NOMO-1 treated with dmso at 0.1 percent for 144 hours (cell line): ENCODE measurements at regions not wholly inside any gene's neighbourhood (a gene's known extent, or its start where the extent isn't known, plus 50 kb on each side); places are given as distances from the start of the nearest gene placed in this dataset.

Experiments used
- DNase-seq: peaks from one replicate; lab custom pipeline; 2025; ENCODE audit not compliant: unreplicated experiment; lab: John Stamatoyannopoulos, UW

DNA sequence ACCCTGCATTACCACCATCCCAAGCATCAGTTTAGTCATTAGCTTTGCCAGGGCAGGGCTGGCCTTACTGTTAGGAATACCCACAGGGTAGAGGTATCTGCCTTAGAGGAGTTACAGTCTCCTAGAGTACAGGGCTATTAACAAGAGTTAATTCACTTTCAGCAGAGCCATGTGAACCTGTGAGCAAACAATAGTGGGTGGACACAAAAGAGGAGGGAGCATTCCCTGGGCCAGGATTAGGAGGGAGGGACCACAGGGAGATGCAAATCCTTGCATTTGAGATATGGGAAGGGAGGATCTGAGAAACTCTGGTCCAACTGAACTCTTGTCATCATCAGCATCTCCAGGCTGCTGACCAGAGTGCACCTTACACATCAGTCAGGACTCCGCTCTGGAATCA lies 51.1 kb upstream of the IGSF21 start:
- no peak for DNase-seq

DNA sequence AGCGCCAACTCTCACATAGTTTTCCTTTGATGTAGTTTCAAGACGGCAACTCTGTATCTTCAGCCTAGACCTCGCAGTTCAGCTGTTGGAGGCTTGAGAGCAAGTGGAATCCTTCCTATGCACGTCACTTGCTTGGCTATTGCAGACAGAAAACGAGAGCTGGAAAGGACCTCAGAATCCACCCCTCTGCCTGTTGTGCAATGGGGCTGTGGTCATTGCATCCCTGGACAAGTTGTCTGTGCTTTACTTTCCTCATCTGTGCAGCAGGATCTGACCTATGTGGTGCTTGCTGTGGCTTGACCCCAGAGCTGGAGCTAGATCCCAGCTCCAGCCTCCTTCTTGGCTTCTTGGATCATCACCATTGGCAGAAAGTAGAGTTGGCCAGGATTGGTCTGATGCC lies 50.0 kb upstream of the IGSF21 start:
- no peak for DNase-seq
